GM12891 (cell line): ENCODE measurements at regions not wholly inside any gene's neighbourhood (a gene's known extent, or its start where the extent isn't known, plus 50 kb on each side); places are given as distances from the start of the nearest gene placed in this dataset.

Source experiments
- POLR2A ChIP-seq: IDR thresholded peaks from 2 replicates; pipeline ENCODE4 v1.6.1; 2011; ENCODE audit warnings: low read depth, low read length, control low read depth
- POLR2AphosphoS5 ChIP-seq: IDR thresholded peaks from 2 replicates; pipeline ENCODE4 v1.6.1; 2011; ENCODE audit warnings: low read depth, low read length, control low read depth
- TAF1 ChIP-seq: IDR thresholded peaks from 2 replicates; pipeline ENCODE4 v1.6.1; 2011; ENCODE audit warnings: low read depth, low read length, control low read depth

DNA sequence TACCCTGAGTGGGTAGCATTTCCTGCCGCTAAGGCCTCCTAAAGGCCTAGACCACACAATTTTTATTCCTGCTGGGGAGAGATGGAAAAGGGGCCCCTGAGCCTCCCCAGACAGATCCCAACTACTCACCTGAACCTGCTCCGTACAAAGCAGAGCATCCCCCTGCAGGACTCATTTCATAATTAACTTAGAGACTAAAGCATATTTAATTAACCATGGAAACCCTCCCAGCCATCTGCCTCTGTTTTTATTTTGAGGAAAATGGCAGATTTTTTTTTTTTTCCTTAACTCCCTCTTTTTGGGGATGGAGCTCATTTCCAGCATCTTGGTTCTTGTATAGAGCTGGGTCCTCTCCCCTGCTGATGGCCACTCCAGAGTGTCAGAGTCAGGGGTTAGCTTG, 96.5 kb upstream of the CRHR1 start:
- TF ChIP-seq POLR2AphosphoS5 (no peak), POLR2A (no peak), TAF1 (no peak)
